Activated CD8-positive, alpha-beta memory T cell treated with anti-CD3 and anti-CD28 coated beads, Interleukin-2, amount 10 ng/mL, durations not matched to agents 7 days and 5 days (primary cell): ENCODE measurements at regions not wholly inside any gene's neighbourhood (a gene's known extent, or its start where the extent isn't known, plus 50 kb on each side); places are given as distances from the start of the nearest gene placed in this dataset.

Experiments
- ATAC-seq: fragments of 150-1000 bp; cut with Tn5 transposase; one replicate; pipeline ENCODE4 v1.10.0; 2021; ENCODE audit warnings: moderate library complexity
- CTCF ChIA-PET: fragments of 350-600 bp; sonication (Branson Sonifier 250); formaldehyde crosslinking; loops from one replicate; lab custom pipeline; 2021; ENCODE audit warnings: antibody characterized with exemption; lab: Charles Lee
- DNase-seq: peaks from one replicate; pipeline ENCODE4 v3.0.0-alpha.2; 2020
- H3K27ac Mint-ChIP-seq: one replicate; pipeline ENCODE4 v1.8.0; 2021; ENCODE audit warnings: mild to moderate bottlenecking, mixed read lengths
- H3K27me3 Mint-ChIP-seq: one replicate; pipeline ENCODE4 v1.8.0; 2021; ENCODE audit warnings: mixed read lengths
- H3K36me3 Mint-ChIP-seq: one replicate; pipeline ENCODE4 v1.8.0; 2021; ENCODE audit warnings: mild to moderate bottlenecking, mixed read lengths
- H3K4me1 Mint-ChIP-seq: one replicate; pipeline ENCODE4 v1.8.0; 2021; ENCODE audit warnings: mixed read lengths
- H3K4me3 Mint-ChIP-seq: one replicate; pipeline ENCODE4 v1.8.0; 2021; ENCODE audit warnings: mild to moderate bottlenecking, moderate library complexity, mixed read lengths
- H3K9me3 Mint-ChIP-seq: one replicate; pipeline ENCODE4 v1.8.0; 2022; ENCODE audit warnings: low read depth, mixed read lengths

DNA sequence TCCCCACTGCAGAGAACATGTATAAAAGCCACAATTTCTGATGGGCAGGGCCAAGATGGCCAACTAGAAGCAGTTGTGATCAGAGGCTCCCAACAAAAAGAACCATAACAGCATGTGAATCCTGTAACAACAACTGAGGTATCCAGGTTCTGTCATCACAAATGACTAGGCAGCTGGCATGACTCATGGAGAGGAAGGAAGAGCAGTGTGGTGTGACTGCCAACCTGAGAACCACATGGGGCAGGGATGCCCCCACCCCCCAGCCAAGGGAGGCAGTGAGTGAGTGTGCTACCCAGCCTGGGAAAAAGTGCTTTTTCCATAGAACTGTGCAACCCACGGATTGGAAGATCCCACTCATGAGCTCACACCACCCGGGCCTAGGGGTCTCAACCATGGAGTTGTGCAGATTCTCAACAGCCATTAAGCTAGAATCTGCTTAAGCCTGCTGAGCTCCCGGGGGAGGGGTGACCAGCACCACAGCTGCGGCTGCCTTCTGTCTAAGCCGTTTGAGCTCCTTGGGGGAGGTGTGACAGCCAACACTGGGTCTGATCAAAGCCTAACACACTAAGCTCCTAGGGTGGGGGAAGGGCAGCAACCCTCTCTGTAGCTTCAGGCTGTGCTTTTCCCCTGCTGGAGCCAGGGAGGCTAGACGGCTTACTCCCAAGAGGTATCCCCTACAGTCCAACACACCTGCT lies 80.1 kb upstream of the DMAC1 start:
- Mint-ChIP-seq H3K27me3 (no peaks in the 10 kb centered on the region), H3K4me3 (no peak overlapping the region), H3K36me3 (peaks cover 12% of the 10 kb centered on the region), H3K27ac (peak overlapping the region; percentile 45), H3K9me3 (peaks cover 2% of the 10 kb centered on the region), H3K4me1 (peaks cover 15% of the 10 kb centered on the region)
- peak; percentile 60 for DNase-seq
- CTCF ChIA-PET: interaction anchor here (1.5 kb wide), 1 partner anchor 15 kb away, joined by 3 read pairs; no protein-coding TSS in a partner anchor
- ATAC-seq: peak; percentile 75

DNA sequence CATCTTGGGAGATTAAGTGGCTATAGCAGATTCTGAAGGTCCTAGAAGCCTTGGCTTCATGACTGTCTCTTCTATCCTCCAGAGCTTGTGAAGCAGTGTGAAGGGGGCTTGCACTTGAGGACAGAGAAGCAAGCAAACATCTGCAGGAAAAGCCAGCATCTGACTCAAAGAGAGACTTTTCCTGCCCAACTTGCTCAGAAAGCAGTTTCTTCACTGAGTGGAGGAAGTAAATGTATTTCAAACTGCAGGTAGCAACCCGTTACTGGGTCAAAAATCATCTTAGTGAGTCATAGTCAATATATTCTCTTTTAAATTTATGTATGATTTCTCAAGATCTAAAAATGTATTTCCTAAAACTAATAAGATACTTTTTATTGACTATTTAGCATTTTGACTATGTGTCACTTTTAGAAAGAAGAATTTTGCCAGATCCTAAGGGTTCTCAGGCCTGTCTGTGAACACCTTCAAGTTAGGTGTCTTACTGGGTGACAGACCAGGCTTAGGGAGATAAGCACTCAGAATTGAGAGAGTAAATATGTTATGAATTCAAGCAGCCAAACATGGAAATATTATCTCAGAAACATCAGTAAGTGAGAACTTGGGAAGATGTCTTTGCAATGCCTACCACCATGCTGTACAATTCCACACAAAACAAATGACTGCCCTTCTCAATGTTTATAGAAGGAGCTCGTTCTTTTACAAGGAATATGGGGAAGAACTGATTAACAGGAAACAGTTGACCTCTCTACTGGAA lies 72.6 kb upstream of the DMAC1 start:
- DNase-seq: no peak
- H3K27ac Mint-ChIP-seq: no peak overlapping the region
- no peaks in the 10 kb centered on the region for H3K36me3 Mint-ChIP-seq
- CTCF ChIA-PET: no interaction called here
- no peaks in the 10 kb centered on the region for H3K9me3 Mint-ChIP-seq
- H3K4me3 Mint-ChIP-seq: no peak overlapping the region
- H3K27me3 Mint-ChIP-seq: no peaks in the 10 kb centered on the region
- ATAC-seq: no peak
- peaks cover 7% of the 10 kb centered on the region for H3K4me1 Mint-ChIP-seq

GRCh38 chr9:7869340-7869739 lies 69.8 kb upstream of the DMAC1 start:
- DNase-seq: no peak
- Mint-ChIP-seq H3K4me3 (no peak overlapping the region), H3K27me3 (no peaks in the 10 kb centered on the region), H3K9me3 (no peaks in the 10 kb centered on the region), H3K27ac (no peak overlapping the region), H3K4me1 (peaks cover 7% of the 10 kb centered on the region), H3K36me3 (no peaks in the 10 kb centered on the region)
- no peak for ATAC-seq
- CTCF ChIA-PET: no interaction called here

- Mint-ChIP-seq H3K4me1 (no peaks in the 10 kb centered on the region), H3K9me3 (no peaks in the 10 kb centered on the region), H3K36me3 (no peaks in the 10 kb centered on the region), H3K27me3 (no peaks in the 10 kb centered on the region), H3K27ac (no peak overlapping the region), H3K4me3 (no peak overlapping the region)
- DNase-seq: no peak
- CTCF ChIA-PET: no interaction called here
- ATAC-seq: no peak
These were observed 62.6 kb upstream of the DMAC1 start for GRCh38 chr9:7862170-7862569.

GRCh38 chr9:7861086-7861485 lies 61.5 kb upstream of the DMAC1 start:
- CTCF ChIA-PET: no interaction called here
- DNase-seq (no peak), ATAC-seq (no peak)
- no peaks in the 10 kb centered on the region for H3K9me3 Mint-ChIP-seq
- no peak overlapping the region for H3K4me3 Mint-ChIP-seq
- no peaks in the 10 kb centered on the region for H3K4me1 Mint-ChIP-seq
- H3K36me3 Mint-ChIP-seq: no peaks in the 10 kb centered on the region
- no peak overlapping the region for H3K27ac Mint-ChIP-seq
- no peaks in the 10 kb centered on the region for H3K27me3 Mint-ChIP-seq

- Mint-ChIP-seq H3K4me1 (no peaks in the 10 kb centered on the region), H3K36me3 (no peaks in the 10 kb centered on the region), H3K4me3 (no peak overlapping the region), H3K27ac (no peak overlapping the region), H3K9me3 (no peaks in the 10 kb centered on the region), H3K27me3 (no peaks in the 10 kb centered on the region)
- DNase-seq (no peak), ATAC-seq (no peak)
- CTCF ChIA-PET: no interaction called here
These were observed 60.7 kb upstream of the DMAC1 start for GRCh38 chr9:7860335-7860709.

DNA sequence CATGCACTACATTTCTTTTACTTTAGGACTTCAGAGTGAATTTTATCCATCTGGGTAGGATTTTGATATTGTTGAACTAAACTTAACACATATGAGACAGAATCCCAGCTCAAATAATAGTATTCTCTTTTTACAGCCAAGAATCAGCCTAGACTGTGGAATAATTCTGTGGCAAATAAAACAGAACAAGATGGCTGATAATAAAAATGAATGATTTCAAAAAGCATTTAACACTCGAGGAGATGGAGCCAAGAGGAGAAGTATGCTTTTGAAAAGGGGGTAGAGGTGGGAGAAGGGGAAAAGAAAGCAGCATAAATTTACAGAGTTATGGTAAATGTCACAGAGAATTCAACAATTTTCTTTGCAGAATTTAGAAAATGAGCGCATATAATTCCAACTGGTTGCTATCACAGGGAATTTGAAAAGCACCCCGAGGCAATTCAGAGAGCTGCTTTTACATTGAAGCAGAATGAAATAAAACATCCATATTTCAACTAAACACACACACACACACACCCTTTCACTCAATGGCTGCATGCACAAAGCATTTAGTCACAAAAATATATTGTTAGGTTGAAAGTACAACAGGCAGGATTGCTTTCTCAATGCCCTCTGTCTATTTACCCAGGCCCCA lies 60.2 kb upstream of the DMAC1 start:
- Mint-ChIP-seq H3K9me3 (no peaks in the 10 kb centered on the region), H3K4me3 (no peak overlapping the region), H3K4me1 (no peaks in the 10 kb centered on the region), H3K36me3 (no peaks in the 10 kb centered on the region), H3K27me3 (no peaks in the 10 kb centered on the region), H3K27ac (no peak overlapping the region)
- CTCF ChIA-PET: no interaction called here
- no peak for DNase-seq
- ATAC-seq: no peak

DNA sequence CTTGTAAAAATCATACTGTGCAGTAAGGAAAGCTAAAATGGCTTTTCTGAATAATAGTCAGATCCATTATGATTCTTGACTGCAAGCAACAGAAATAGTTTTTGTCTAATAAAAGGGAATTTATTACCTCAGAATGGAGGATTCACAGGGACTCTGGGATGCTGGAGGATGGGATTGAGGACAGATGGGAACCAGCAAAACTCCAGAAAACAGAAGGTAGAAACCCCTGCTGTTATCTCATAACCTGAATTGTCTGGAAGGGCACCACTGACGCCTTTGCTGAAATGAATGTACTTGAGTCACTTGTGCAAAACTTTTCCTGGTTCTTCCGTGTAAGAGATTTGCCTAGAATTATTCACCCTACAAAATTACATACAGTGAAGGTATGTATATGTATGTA lies 58.6 kb upstream of the DMAC1 start:
- CTCF ChIA-PET: no interaction called here
- Mint-ChIP-seq H3K36me3 (no peaks in the 10 kb centered on the region), H3K4me3 (no peak overlapping the region), H3K27me3 (no peaks in the 10 kb centered on the region), H3K9me3 (no peaks in the 10 kb centered on the region), H3K4me1 (no peaks in the 10 kb centered on the region), H3K27ac (no peak overlapping the region)
- ATAC-seq (no peak), DNase-seq (no peak)

GRCh38 chr9:7854763-7855162 lies 55.2 kb upstream of the DMAC1 start:
- Mint-ChIP-seq H3K4me1 (no peaks in the 10 kb centered on the region), H3K27me3 (no peaks in the 10 kb centered on the region), H3K4me3 (no peak overlapping the region), H3K27ac (no peak overlapping the region), H3K36me3 (no peaks in the 10 kb centered on the region), H3K9me3 (no peaks in the 10 kb centered on the region)
- CTCF ChIA-PET: no interaction called here
- no peak for ATAC-seq
- DNase-seq: no peak
